ENCODE measurements at regions not wholly inside any gene's neighbourhood (a gene's known extent, or its start where the extent isn't known, plus 50 kb on each side); places are given as distances from the start of the nearest gene placed in this dataset.
"Not testable (repeated sequence)": the region's sequence is repeated elsewhere in the genome, so short reads cannot be mapped to it uniquely, and the experiment has no call there.

DNA sequence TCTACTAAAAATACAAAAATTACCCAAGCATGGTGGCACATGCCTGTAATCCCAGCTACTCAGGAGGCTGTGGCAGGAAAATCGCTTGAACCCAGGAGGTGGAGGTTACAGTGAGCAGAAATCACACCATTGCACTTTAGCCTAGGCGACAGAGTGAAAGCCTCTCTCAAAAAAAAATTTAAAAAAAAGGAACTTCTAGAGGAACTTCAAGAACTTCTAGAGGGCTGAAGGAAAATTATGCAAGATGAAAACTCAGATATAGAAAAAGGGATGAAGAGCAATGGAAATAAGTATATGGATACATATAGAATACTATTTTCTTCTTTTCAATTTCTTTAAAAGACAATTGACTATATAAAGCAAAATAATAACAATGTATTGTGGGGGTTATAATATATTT, 51.2 kb upstream of the PRR5 start:
- DNase-seq (ENCODE audit: extremely low read depth in 1 of 2, low read depth in 1 of 2) = no peak

- no peak for DNase-seq (ENCODE audit: extremely low read depth in 1 of 2, low read depth in 1 of 2)
These were observed 53.0 kb upstream of the PRR5 start for GRCh38 chr22:44648821-44649565.

- DNase-seq (ENCODE audit: extremely low read depth in 1 of 2, low read depth in 1 of 2) = no peak
These were observed 53.8 kb upstream of the PRR5 start for GRCh38 chr22:44648085-44648820.

- no peak for DNase-seq (ENCODE audit: extremely low read depth in 1 of 2, low read depth in 1 of 2)
These were observed 54.9 kb upstream of the PRR5 start for GRCh38 chr22:44647141-44647540.

- DNase-seq (ENCODE audit: extremely low read depth in 1 of 2, low read depth in 1 of 2) = no peak
These were observed 55.3 kb upstream of the PRR5 start for GRCh38 chr22:44646668-44647067.

DNA sequence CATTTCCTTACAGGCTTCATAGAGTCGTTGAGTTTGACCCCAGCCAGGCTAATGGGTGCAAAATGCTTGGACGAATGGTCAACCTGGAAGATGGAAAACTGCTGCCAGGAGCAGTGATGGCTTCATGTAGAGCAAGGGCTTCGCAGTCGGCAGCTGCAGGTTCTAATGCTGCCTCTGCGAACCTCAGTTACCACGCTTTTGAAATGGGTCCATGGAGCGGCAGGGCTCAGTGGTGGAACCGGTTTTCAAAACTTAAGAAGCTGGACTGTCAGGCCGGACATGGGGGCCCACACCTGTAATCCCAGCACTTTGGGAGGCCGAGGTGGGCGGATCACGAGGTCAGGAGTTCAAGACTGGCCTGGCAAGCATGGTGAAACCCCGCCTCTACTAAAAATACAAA, 55.9 kb upstream of the PRR5 start:
- DNase-seq (ENCODE audit: extremely low read depth in 1 of 2, low read depth in 1 of 2) = no peak

DNA sequence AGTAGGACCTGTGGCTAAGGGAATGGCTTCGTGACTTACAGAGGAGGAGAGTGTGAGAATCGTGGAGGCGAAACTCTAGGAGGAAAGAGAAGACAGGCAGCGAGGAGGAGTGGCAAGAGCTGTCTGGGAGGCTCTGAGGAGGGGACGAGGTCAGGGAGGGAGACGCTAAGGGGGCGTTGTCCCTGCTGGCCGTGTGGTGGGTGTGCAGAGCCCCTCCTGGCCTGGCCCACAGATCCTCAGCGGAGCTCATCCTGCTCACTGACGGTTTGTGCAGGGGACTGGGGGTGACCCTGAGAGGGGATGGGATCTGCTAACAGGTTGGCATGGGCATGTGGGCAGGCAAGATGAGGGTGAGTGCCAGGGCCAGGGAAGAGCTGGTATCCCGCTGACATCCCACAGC, 56.5 kb upstream of the PRR5 start:
- no peak for DNase-seq (ENCODE audit: extremely low read depth in 1 of 2, low read depth in 1 of 2)

- no peak for DNase-seq (ENCODE audit: extremely low read depth in 1 of 2, low read depth in 1 of 2)
These were observed 56.9 kb upstream of the PRR5 start for GRCh38 chr22:44645083-44645482.

- DNase-seq (ENCODE audit: extremely low read depth in 1 of 2, low read depth in 1 of 2) = not testable (repeated sequence)
These were observed 58.4 kb upstream of the PRR5 start for GRCh38 chr22:44643526-44644101.

GRCh38 chr22:44642096-44642644, 59.8 kb upstream of the PRR5 start:
- no peak for DNase-seq (ENCODE audit: extremely low read depth in 1 of 2, low read depth in 1 of 2)

- DNase-seq (ENCODE audit: extremely low read depth in 1 of 2, low read depth in 1 of 2) = no peak
These were observed 61.3 kb upstream of the PRR5 start for GRCh38 chr22:44640618-44641155.

DNA sequence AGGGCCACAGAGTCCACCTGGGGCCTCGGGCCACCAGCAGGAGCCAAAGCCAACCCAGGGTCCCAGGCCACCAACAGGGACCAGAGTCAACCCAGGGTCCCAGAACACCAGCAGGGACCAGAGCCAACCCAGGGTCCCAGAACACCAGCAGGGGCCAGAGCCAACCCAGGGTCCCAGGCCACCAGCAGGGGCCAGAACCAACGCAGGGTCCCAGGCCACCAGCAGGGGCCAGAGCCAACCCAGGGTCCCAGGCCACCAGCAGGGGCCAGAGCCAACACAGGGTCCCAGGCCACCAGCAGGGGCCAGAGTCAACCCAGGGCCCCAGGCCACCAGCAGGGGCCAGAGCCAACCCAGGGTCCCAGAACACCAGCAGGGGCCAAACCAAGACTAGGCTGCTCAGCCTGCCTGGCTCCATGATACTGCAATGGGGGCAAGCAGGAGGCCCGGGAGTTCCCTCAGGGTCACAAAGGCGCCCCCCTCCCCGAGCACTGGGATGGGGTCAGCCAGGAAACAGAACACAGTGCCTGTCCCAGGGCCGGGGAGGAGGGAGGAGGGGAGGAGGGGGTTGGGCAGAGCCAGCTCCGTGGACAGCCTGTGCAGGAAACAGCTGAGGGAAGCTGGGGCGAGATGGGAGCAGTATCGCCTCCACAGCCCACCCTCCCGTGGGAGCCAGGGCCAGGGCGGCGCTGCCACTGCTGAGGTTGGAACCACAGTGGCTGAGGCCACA, 62.0 kb upstream of the PRR5 start:
- DNase-seq (ENCODE audit: extremely low read depth in 1 of 2, low read depth in 1 of 2) = no peak

DNA sequence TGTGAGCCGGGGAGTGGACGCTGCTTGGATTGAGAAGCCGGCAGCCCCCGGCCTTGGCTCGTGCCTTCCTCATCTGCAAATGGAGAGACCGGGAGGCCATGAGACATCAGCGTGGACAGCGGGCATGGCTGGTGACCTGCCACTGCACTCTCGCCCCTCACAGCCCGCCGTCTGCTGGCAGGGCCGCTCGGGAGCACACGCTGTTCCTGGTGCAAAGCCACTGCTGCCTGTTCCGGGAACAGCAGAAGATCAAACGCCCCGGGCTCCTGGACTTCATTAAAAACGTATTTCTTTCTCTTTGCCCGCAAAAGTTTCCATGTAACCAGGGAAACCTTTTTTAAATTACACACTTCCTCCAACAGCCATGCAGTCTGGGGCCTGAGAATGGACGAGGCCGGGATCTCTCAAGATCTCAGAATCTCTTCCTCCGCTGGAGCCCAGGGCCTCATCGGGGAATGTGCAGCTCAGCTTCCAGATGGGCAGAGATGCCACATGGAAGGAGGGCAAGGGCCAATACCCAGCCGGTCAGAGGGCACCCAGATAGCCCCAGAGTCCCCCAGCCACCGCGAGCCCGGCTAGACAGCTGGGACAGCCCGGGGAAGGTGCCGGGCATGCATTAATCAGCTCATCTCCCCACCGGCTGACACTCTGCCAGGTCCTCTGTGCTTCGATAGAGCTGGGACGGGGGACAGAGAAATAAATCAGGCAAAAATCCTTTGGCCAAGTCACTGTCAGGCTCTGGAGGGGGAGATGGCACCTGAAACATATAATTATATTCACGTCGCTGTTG, 62.8 kb upstream of the PRR5 start:
- DNase-seq (ENCODE audit: extremely low read depth in 1 of 2, low read depth in 1 of 2) = no peak

DNA sequence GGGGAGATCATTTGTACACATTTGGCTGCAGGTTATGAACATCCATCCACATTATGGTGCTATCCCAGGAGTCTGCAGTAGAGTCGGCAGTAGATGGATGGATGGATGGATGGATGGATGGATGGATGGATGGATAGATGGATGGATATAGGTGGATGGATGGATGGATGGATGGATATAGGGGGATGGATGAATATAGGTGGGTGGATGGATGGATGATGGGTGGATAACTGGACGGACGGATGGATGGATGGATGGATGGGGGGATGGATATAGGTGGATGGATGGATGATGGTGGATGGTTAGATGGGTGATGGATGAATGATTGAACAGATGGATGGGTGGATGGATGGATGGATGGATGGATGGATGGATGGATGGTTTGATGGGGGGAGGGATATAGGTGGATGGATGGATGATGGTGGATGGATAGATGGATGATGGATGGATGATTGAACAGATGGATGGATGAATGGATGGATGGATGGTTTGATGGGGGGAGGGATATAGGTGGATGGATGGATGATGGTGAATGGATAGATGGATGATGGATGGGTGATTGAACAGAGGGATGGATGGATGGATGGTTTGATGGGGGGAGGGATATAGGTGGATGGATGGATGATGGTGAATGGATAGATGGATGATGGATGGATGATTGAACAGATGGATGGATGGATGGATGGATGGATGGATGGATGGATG, 65.3 kb upstream of the PRR5 start:
- DNase-seq (ENCODE audit: extremely low read depth in 1 of 2, low read depth in 1 of 2) = not testable (repeated sequence)

DNA sequence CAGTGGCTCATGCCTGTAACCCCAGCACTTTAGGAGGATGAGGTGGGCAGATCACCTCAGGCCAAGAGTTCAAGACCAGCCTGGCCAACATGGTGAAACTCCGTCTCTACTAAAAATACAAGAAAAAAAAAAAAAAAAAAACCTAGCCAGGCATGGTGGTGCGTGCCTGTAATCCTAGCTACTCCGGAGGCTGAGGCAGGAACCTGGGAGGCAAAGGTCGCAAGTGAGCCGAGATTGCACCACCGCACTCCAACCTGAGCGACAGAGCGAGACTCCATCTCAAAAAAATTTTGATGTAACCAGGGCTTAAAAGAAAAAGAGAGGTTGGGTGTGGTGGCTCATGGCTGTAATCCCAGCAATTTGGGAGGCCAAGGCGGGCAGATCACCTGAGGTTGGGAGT, 66.4 kb upstream of the PRR5 start:
- DNase-seq (ENCODE audit: extremely low read depth in 1 of 2, low read depth in 1 of 2) = not testable (repeated sequence)

- DNase-seq (ENCODE audit: extremely low read depth in 1 of 2, low read depth in 1 of 2) = no peak
These were observed 67.3 kb upstream of the PRR5 start for GRCh38 chr22:44634426-44635321.

GRCh38 chr22:44633647-44634046, 68.4 kb upstream of the PRR5 start:
- DNase-seq (ENCODE audit: extremely low read depth in 1 of 2, low read depth in 1 of 2) = no peak
